HG03439 (cell line): ENCODE measurements at regions not wholly inside any gene's neighbourhood (a gene's known extent, or its start where the extent isn't known, plus 50 kb on each side); places are given as distances from the start of the nearest gene placed in this dataset.

Experiments used
- ATAC-seq: cut with Tn5 transposase; IDR thresholded peaks from one replicate; pipeline ENCODE4 v1.9.1; 2021; ENCODE audit warnings: mild to moderate bottlenecking, moderate library complexity; ENCODE audit not compliant: unreplicated experiment

GRCh38 chr12:24307716-24308335 is 358.4 kb upstream of the SOX5 start:
- ATAC-seq, result no peak

- ATAC-seq, result no peak
Observed at GRCh38 chr12:24307153-24307552, 357.7 kb upstream of the SOX5 start.

GRCh38 chr12:24306001-24306400 is 356.5 kb upstream of the SOX5 start:
- ATAC-seq, result no peak

- ATAC-seq, result no peak
Observed at GRCh38 chr12:24304285-24304684, 354.8 kb upstream of the SOX5 start.

GRCh38 chr12:24302708-24303107 is 353.2 kb upstream of the SOX5 start:
- ATAC-seq, result no peak

GRCh38 chr12:24297516-24297915 is 348.0 kb upstream of the SOX5 start:
- ATAC-seq, result no peak

- ATAC-seq, result no peak
Observed at GRCh38 chr12:24293549-24293948, 344.1 kb upstream of the SOX5 start.

- ATAC-seq, result no peak
Observed at GRCh38 chr12:24287963-24288362, 338.5 kb upstream of the SOX5 start.

- no peak for ATAC-seq
Observed at GRCh38 chr12:24285448-24285847, 336.0 kb upstream of the SOX5 start.

GRCh38 chr12:24281341-24281740 is 331.9 kb upstream of the SOX5 start:
- ATAC-seq, result no peak

- no peak for ATAC-seq
Observed at GRCh38 chr12:24280056-24280842, 330.8 kb upstream of the SOX5 start.

- no peak for ATAC-seq
Observed at GRCh38 chr12:24278832-24279231, 329.4 kb upstream of the SOX5 start.

GRCh38 chr12:24270965-24271364 is 321.5 kb upstream of the SOX5 start:
- no peak for ATAC-seq

- ATAC-seq, result no peak
Observed at GRCh38 chr12:24270464-24270863, 321.0 kb upstream of the SOX5 start.

- no peak for ATAC-seq
Observed at GRCh38 chr12:24268663-24269186, 319.3 kb upstream of the SOX5 start.

GRCh38 chr12:24266982-24267381 is 317.5 kb upstream of the SOX5 start:
- ATAC-seq, result no peak

GRCh38 chr12:24256684-24257083 is 307.2 kb upstream of the SOX5 start:
- ATAC-seq, result no peak

GRCh38 chr12:24255920-24256665 is 306.6 kb upstream of the SOX5 start:
- ATAC-seq, result no peak

GRCh38 chr12:24252602-24253001 is 303.1 kb upstream of the SOX5 start:
- no peak for ATAC-seq

GRCh38 chr12:24246934-24247333 is 297.5 kb upstream of the SOX5 start:
- no peak for ATAC-seq

GRCh38 chr12:24246376-24246775 is 296.9 kb upstream of the SOX5 start:
- no peak for ATAC-seq

GRCh38 chr12:24244801-24245200 is 295.3 kb upstream of the SOX5 start:
- no peak for ATAC-seq
